GM18505 (cell line): ENCODE measurements at regions not wholly inside any gene's neighbourhood (a gene's known extent, or its start where the extent isn't known, plus 50 kb on each side); places are given as distances from the start of the nearest gene placed in this dataset.
"Not testable (repeated sequence)": the region's sequence is repeated elsewhere in the genome, so short reads cannot be mapped to it uniquely, and the experiment has no call there.

Source experiments
- ATAC-seq: cut with Tn5 transposase; IDR thresholded peaks from one replicate; pipeline ENCODE4 v1.9.1; 2021; ENCODE audit not compliant: unreplicated experiment
- POLR2A ChIP-seq: IDR thresholded peaks from 4 replicates; pipeline ENCODE4 v1.6.1; 2011; ENCODE audit warnings: borderline replicate concordance; ENCODE audit not compliant: insufficient read depth, insufficient read length; ENCODE audit errors: extremely low read depth

- no peak for ATAC-seq
- no peak for TF ChIP-seq POLR2A
Observed at GRCh38 chr3:89841041-89841440, 733.6 kb downstream of the EPHA3 start.

- TF ChIP-seq POLR2A, result no peak
- ATAC-seq, result no peak
Observed at GRCh38 chr3:89845053-89845452, 737.6 kb downstream of the EPHA3 start.

GRCh38 chr3:89847955-89848354 is 740.5 kb downstream of the EPHA3 start:
- no peak for ATAC-seq
- no peak for TF ChIP-seq POLR2A

GRCh38 chr3:89851974-89852621 is 744.7 kb downstream of the EPHA3 start:
- ATAC-seq, result no peak

GRCh38 chr3:89859757-89860156 is 752.3 kb downstream of the EPHA3 start:
- no peak for ATAC-seq
- TF ChIP-seq POLR2A, result no peak

More at GRCh38 chr3:89851974-89852621, 744.7 kb downstream of the EPHA3 start:
- TF ChIP-seq POLR2A, result no peak

GRCh38 chr3:89867286-89867685 is 759.9 kb downstream of the EPHA3 start:
- ATAC-seq, result no peak

GRCh38 chr3:89876116-89876515 is 768.7 kb downstream of the EPHA3 start:
- no peak for ATAC-seq
- TF ChIP-seq POLR2A, result no peak

More at GRCh38 chr3:89867286-89867685, 759.9 kb downstream of the EPHA3 start:
- no peak for TF ChIP-seq POLR2A

GRCh38 chr3:89877230-89877629 is 769.8 kb downstream of the EPHA3 start:
- TF ChIP-seq POLR2A, result no peak
- no peak for ATAC-seq

- TF ChIP-seq POLR2A, result no peak
- no peak for ATAC-seq
Observed at GRCh38 chr3:89889386-89889785, 782.0 kb downstream of the EPHA3 start.

- no peak for ATAC-seq
- TF ChIP-seq POLR2A, result no peak
Observed at GRCh38 chr3:89908711-89909213, 801.3 kb downstream of the EPHA3 start.

GRCh38 chr3:89912031-89912430 is 804.6 kb downstream of the EPHA3 start:
- no peak for TF ChIP-seq POLR2A
- no peak for ATAC-seq

GRCh38 chr3:89923921-89924610 is 816.6 kb downstream of the EPHA3 start:
- no peak for ATAC-seq
- TF ChIP-seq POLR2A, result no peak

GRCh38 chr3:89925976-89926375 is 818.6 kb downstream of the EPHA3 start:
- ATAC-seq, result no peak
- TF ChIP-seq POLR2A, result no peak

- ATAC-seq, result no peak
- TF ChIP-seq POLR2A, result no peak
Observed at GRCh38 chr3:89932882-89933281, 825.5 kb downstream of the EPHA3 start.

GRCh38 chr3:89944461-89944860 is 837.0 kb downstream of the EPHA3 start:
- ATAC-seq, result not testable (repeated sequence)
